ENCODE measurements at regions not wholly inside any gene's neighbourhood (a gene's known extent, or its start where the extent isn't known, plus 50 kb on each side); places are given as distances from the start of the nearest gene placed in this dataset.

- Histone ChIP-seq H3K27me3 (ENCODE audit: control insufficient read depth in 2 of 2, insufficient read depth in 1 of 2, low read length in 1 of 2) (no peaks in the 10 kb centered on the region), H3K4me1 (ENCODE audit: control insufficient read depth in 2 of 2, insufficient read depth in 2 of 2, low read length in 2 of 2) (no peaks in the 10 kb centered on the region), H3K36me3 (ENCODE audit: control insufficient read depth in 2 of 2, insufficient read depth in 2 of 2, low read length in 1 of 2) (no peaks in the 10 kb centered on the region), H3K27ac (ENCODE audit: low read depth in 1 of 2, low read length in 1 of 2) (no peak overlapping the region), H3K4me3 (ENCODE audit: low read length in 2 of 2) (no peak overlapping the region), H3K9me3 (ENCODE audit: control insufficient read depth in 2 of 2, insufficient read depth in 1 of 2, low read length in 1 of 2) (peaks cover 0 to 3% of the 10 kb centered on the region in 2 donors)
- DNase-seq (ENCODE audit: low read depth in 6 of 9, low spot score in 9 of 9): peak in 4 of 9 donors; percentile 2 to 7 (median 4)
- 94% methylated on average over 3 of the region's 3 CpGs for WGBS
These were observed 112.8 kb downstream of the SAMD5 start for GRCh38 chr6:147621263-147621662.

GRCh38 chr6:147621961-147622360 lies 113.5 kb downstream of the SAMD5 start:
- Histone ChIP-seq H3K4me1 (ENCODE audit: control insufficient read depth in 2 of 2, insufficient read depth in 2 of 2, low read length in 2 of 2) (no peaks in the 10 kb centered on the region), H3K27ac (ENCODE audit: low read depth in 1 of 2, low read length in 1 of 2) (no peak overlapping the region), H3K9me3 (ENCODE audit: control insufficient read depth in 2 of 2, insufficient read depth in 1 of 2, low read length in 1 of 2) (peaks cover 0 to 3% of the 10 kb centered on the region in 2 donors), H3K27me3 (ENCODE audit: control insufficient read depth in 2 of 2, insufficient read depth in 1 of 2, low read length in 1 of 2) (no peaks in the 10 kb centered on the region), H3K4me3 (ENCODE audit: low read length in 2 of 2) (no peak overlapping the region), H3K36me3 (ENCODE audit: control insufficient read depth in 2 of 2, insufficient read depth in 2 of 2, low read length in 1 of 2) (no peaks in the 10 kb centered on the region)
- no peak for DNase-seq (ENCODE audit: low read depth in 6 of 9, low spot score in 9 of 9)
- WGBS: 89% methylated on average over 2 of the region's 2 CpGs

DNA sequence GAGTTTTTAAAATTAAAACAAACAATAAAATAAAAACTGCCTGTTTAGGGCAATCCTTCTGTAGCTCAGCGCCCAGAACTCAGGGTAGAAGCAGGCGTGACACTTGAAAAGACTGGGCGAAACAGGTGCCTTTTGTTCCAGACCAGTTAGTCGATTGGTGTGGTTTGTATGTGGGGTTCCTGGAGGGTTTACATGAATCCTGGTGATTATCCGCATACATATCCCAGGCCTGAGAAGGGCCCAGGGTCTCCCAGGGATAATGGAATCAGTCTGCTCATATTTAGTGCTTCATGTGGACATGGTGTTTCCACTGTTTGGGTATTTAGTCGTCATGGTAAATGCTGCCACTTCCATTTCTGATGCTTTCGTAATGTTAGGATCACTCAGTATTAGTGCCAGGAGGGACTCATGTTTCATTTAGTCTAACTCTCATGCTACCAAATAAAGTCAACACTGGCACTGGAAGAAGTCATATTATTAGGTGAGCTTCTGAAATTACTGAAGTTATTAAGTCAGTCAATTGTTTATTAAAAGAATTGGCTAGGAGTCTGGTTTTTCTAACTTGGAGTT lies 116.5 kb downstream of the SAMD5 start:
- no peak for DNase-seq (ENCODE audit: low read depth in 6 of 9, low spot score in 9 of 9)

DNA sequence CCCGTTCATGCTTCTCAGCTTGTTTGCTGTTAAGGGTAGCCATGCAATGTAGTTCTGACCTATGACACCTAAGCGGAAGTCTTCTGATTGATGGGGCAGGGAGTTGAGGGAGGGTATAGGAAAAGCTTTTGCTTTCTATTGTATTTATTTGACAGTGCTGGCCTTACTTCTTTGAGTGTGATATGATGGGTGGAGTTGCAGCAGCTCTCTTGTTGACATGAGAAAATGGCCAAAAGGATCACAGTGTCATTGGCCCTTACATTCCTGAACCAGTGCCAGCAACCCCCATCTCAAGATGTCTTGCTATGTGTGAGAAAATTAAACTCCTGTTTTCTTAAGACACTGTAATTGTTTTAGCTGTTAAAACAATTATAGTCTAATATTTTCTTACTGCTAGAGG lies 117.5 kb downstream of the SAMD5 start:
- WGBS: 95% methylated on average over 2 of the region's 2 CpGs
- no peaks in the 10 kb centered on the region for H3K4me1 ChIP-seq (ENCODE audit: control insufficient read depth in 2 of 2, insufficient read depth in 2 of 2, low read length in 2 of 2)
- DNase-seq (ENCODE audit: low read depth in 6 of 9, low spot score in 9 of 9): no peak
- no peaks in the 10 kb centered on the region for H3K36me3 ChIP-seq (ENCODE audit: control insufficient read depth in 2 of 2, insufficient read depth in 2 of 2, low read length in 1 of 2)
- no peaks in the 10 kb centered on the region for H3K27me3 ChIP-seq (ENCODE audit: control insufficient read depth in 2 of 2, insufficient read depth in 1 of 2, low read length in 1 of 2)
- peaks cover 0 to 3% of the 10 kb centered on the region in 2 donors for H3K9me3 ChIP-seq (ENCODE audit: control insufficient read depth in 2 of 2, insufficient read depth in 1 of 2, low read length in 1 of 2)
- H3K4me3 ChIP-seq (ENCODE audit: low read length in 2 of 2): no peak overlapping the region
- no peak overlapping the region for H3K27ac ChIP-seq (ENCODE audit: low read depth in 1 of 2, low read length in 1 of 2)

More for the DNA sequence above, 116.5 kb downstream of the SAMD5 start:
- Histone ChIP-seq H3K4me1 (ENCODE audit: control insufficient read depth in 2 of 2, insufficient read depth in 2 of 2, low read length in 2 of 2) (no peaks in the 10 kb centered on the region), H3K4me3 (ENCODE audit: low read length in 2 of 2) (no peak overlapping the region), H3K9me3 (ENCODE audit: control insufficient read depth in 2 of 2, insufficient read depth in 1 of 2, low read length in 1 of 2) (peaks cover 0 to 3% of the 10 kb centered on the region in 2 donors), H3K27ac (ENCODE audit: low read depth in 1 of 2, low read length in 1 of 2) (no peak overlapping the region), H3K27me3 (ENCODE audit: control insufficient read depth in 2 of 2, insufficient read depth in 1 of 2, low read length in 1 of 2) (no peaks in the 10 kb centered on the region), H3K36me3 (ENCODE audit: control insufficient read depth in 2 of 2, insufficient read depth in 2 of 2, low read length in 1 of 2) (no peaks in the 10 kb centered on the region)
- 95% methylated on average over 7 of the region's 7 CpGs for WGBS

DNA sequence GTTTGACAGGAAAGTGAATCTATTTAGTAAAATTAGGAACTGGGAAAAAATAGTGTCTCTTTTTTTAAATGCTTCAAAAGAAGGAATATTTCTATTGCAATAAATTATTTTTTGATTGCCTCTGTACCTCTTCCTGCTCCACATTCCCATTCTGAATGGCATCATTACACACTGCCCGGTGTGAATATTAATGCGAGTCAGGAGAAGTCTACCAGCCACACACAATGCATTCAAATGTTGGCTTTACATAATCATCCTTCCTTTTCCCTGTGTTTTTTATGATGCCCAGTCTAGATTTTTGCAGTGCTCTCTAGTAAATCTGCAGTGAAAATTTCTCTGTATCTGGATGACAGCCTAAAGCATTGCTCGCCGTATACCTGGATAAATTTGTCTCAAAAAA lies 118.9 kb downstream of the SAMD5 start:
- H3K4me1 ChIP-seq (ENCODE audit: control insufficient read depth in 2 of 2, insufficient read depth in 2 of 2, low read length in 2 of 2): no peaks in the 10 kb centered on the region
- no peak overlapping the region for H3K4me3 ChIP-seq (ENCODE audit: low read length in 2 of 2)
- H3K9me3 ChIP-seq (ENCODE audit: control insufficient read depth in 2 of 2, insufficient read depth in 1 of 2, low read length in 1 of 2): peaks cover 0 to 2% of the 10 kb centered on the region in 2 donors
- H3K27me3 ChIP-seq (ENCODE audit: control insufficient read depth in 2 of 2, insufficient read depth in 1 of 2, low read length in 1 of 2): no peaks in the 10 kb centered on the region
- WGBS: 48% methylated on average over 4 of the region's 4 CpGs
- DNase-seq (ENCODE audit: low read depth in 6 of 9, low spot score in 9 of 9): no peak
- H3K27ac ChIP-seq (ENCODE audit: low read depth in 1 of 2, low read length in 1 of 2): no peak overlapping the region
- H3K36me3 ChIP-seq (ENCODE audit: control insufficient read depth in 2 of 2, insufficient read depth in 2 of 2, low read length in 1 of 2): no peaks in the 10 kb centered on the region

GRCh38 chr6:147633191-147633590 lies 124.7 kb downstream of the SAMD5 start:
- Histone ChIP-seq H3K4me1 (ENCODE audit: control insufficient read depth in 2 of 2, insufficient read depth in 2 of 2, low read length in 2 of 2) (no peaks in the 10 kb centered on the region), H3K36me3 (ENCODE audit: control insufficient read depth in 2 of 2, insufficient read depth in 2 of 2, low read length in 1 of 2) (no peaks in the 10 kb centered on the region), H3K4me3 (ENCODE audit: low read length in 2 of 2) (no peak overlapping the region), H3K27me3 (ENCODE audit: control insufficient read depth in 2 of 2, insufficient read depth in 1 of 2, low read length in 1 of 2) (no peaks in the 10 kb centered on the region), H3K9me3 (ENCODE audit: control insufficient read depth in 2 of 2, insufficient read depth in 1 of 2, low read length in 1 of 2) (no peaks in the 10 kb centered on the region), H3K27ac (ENCODE audit: low read depth in 1 of 2, low read length in 1 of 2) (no peak overlapping the region)
- no peak for DNase-seq (ENCODE audit: low read depth in 6 of 9, low spot score in 9 of 9)
- 96% methylated on average over 9 of the region's 9 CpGs for WGBS

DNA sequence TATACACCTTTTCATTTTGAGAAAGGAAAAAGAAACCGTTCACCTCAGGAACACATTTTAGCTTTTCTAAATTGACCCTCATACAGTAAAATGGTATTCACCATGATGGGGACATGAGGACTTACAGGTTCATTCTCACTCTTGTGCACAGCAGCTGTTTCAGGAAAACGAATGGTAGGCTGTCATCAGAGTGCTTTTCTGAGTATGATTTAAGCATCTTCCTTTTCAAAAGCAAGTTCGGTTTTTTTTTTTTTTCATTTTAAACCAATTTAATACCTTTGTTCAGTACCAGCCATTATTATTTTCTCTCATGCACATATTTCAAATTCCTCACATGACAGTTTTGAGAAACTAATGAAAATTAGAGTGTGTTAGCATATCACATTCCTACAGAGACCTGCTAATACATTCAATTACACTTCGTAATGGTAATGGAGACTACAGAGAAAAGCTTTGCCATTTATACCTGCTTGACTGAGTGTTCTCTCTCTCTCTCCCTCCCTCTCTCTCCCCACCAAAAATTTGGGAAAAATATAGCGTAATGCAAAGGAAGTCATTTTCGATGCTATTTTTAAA lies 129.2 kb downstream of the SAMD5 start:
- WGBS: 83% methylated on average over 6 of the region's 6 CpGs
- H3K9me3 ChIP-seq (ENCODE audit: control insufficient read depth in 2 of 2, insufficient read depth in 1 of 2, low read length in 1 of 2): no peaks in the 10 kb centered on the region
- no peaks in the 10 kb centered on the region for H3K27me3 ChIP-seq (ENCODE audit: control insufficient read depth in 2 of 2, insufficient read depth in 1 of 2, low read length in 1 of 2)
- no peak overlapping the region for H3K27ac ChIP-seq (ENCODE audit: low read depth in 1 of 2, low read length in 1 of 2)
- no peak overlapping the region for H3K4me3 ChIP-seq (ENCODE audit: low read length in 2 of 2)
- DNase-seq (ENCODE audit: low read depth in 6 of 9, low spot score in 9 of 9): no peak
- H3K36me3 ChIP-seq (ENCODE audit: control insufficient read depth in 2 of 2, insufficient read depth in 2 of 2, low read length in 1 of 2): no peaks in the 10 kb centered on the region
- H3K4me1 ChIP-seq (ENCODE audit: control insufficient read depth in 2 of 2, insufficient read depth in 2 of 2, low read length in 2 of 2): no peaks in the 10 kb centered on the region

DNA sequence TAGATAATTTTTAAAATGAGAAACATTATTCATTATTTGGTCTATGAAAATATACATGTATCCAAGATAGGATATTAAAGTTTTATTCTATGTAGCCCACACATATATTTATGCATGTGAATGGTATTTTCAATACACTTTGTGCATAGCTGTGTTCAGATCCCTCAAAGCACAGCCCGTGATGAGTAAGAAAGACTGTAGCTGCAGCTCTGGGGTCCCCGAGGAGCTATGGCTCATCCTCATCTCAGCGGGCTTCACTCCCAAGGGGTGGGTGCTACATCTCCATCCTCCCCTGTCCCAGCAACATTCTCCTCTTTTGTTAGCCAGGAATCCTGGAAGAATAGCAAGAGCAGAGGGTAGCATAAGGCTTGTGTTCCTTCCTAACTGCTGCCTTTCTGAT lies 130.8 kb downstream of the SAMD5 start:
- no peaks in the 10 kb centered on the region for H3K4me1 ChIP-seq (ENCODE audit: control insufficient read depth in 2 of 2, insufficient read depth in 2 of 2, low read length in 2 of 2)
- no peak for DNase-seq (ENCODE audit: low read depth in 6 of 9, low spot score in 9 of 9)
- WGBS: 94% methylated on average over 3 of the region's 3 CpGs
- no peak overlapping the region for H3K27ac ChIP-seq (ENCODE audit: low read depth in 1 of 2, low read length in 1 of 2)
- H3K4me3 ChIP-seq (ENCODE audit: low read length in 2 of 2): no peak overlapping the region
- no peaks in the 10 kb centered on the region for H3K9me3 ChIP-seq (ENCODE audit: control insufficient read depth in 2 of 2, insufficient read depth in 1 of 2, low read length in 1 of 2)
- H3K27me3 ChIP-seq (ENCODE audit: control insufficient read depth in 2 of 2, insufficient read depth in 1 of 2, low read length in 1 of 2): no peaks in the 10 kb centered on the region
- H3K36me3 ChIP-seq (ENCODE audit: control insufficient read depth in 2 of 2, insufficient read depth in 2 of 2, low read length in 1 of 2): no peaks in the 10 kb centered on the region

- no peak overlapping the region for H3K4me3 ChIP-seq (ENCODE audit: low read length in 2 of 2)
- WGBS: 79% methylated on average over 1 of the region's 1 CpG
These were observed 132.1 kb downstream of the SAMD5 start for GRCh38 chr6:147640606-147641005.

More at GRCh38 chr6:147640606-147641005, 132.1 kb downstream of the SAMD5 start:
- no peaks in the 10 kb centered on the region for H3K4me1 ChIP-seq (ENCODE audit: control insufficient read depth in 2 of 2, insufficient read depth in 2 of 2, low read length in 2 of 2)
- H3K36me3 ChIP-seq (ENCODE audit: control insufficient read depth in 2 of 2, insufficient read depth in 2 of 2, low read length in 1 of 2): no peaks in the 10 kb centered on the region
- H3K27me3 ChIP-seq (ENCODE audit: control insufficient read depth in 2 of 2, insufficient read depth in 1 of 2, low read length in 1 of 2): no peaks in the 10 kb centered on the region
- no peak overlapping the region for H3K27ac ChIP-seq (ENCODE audit: low read depth in 1 of 2, low read length in 1 of 2)
- no peaks in the 10 kb centered on the region for H3K9me3 ChIP-seq (ENCODE audit: control insufficient read depth in 2 of 2, insufficient read depth in 1 of 2, low read length in 1 of 2)
- no peak for DNase-seq (ENCODE audit: low read depth in 6 of 9, low spot score in 9 of 9)

Data from thymus (tissue), 11 donors.